Muscle layer of duodenum (tissue), 2 donors: ENCODE measurements at regions not wholly inside any gene's neighbourhood (a gene's known extent, or its start where the extent isn't known, plus 50 kb on each side); places are given as distances from the start of the nearest gene placed in this dataset.

Experiments used
- H3K27ac ChIP-seq: one replicate; pipeline ENCODE4 v1.7.0; 2013; ENCODE audit warnings: mild to moderate bottlenecking, low read length
- H3K27me3 ChIP-seq: one replicate; pipeline ENCODE4 v1.7.0; 2013; ENCODE audit warnings: low read depth, mild to moderate bottlenecking, control low read depth, low read length
- H3K36me3 ChIP-seq, 2 donors: one replicate each; pipeline ENCODE4 v1.7.0; 2013; ENCODE audit warnings: low read length in 2 of 2, control low read depth in 1 of 2, mild to moderate bottlenecking in 1 of 2; ENCODE audit not compliant: insufficient read depth in 2 of 2, control insufficient read depth in 1 of 2
- H3K4me1 ChIP-seq, 2 donors: one replicate each; pipeline ENCODE4 v1.7.0; 2013; ENCODE audit warnings: low read length in 2 of 2, mild to moderate bottlenecking in 2 of 2, control low read depth in 1 of 2, moderate library complexity in 1 of 2; ENCODE audit not compliant: insufficient read depth in 2 of 2, control insufficient read depth in 1 of 2
- H3K4me3 ChIP-seq, 2 donors: one replicate each; pipeline ENCODE4 v1.7.0; 2013; ENCODE audit warnings: low read length in 2 of 2, low read depth in 1 of 2, mild to moderate bottlenecking in 1 of 2
- H3K9me3 ChIP-seq, 2 donors: one replicate each; pipeline ENCODE4 v1.7.0; 2013; ENCODE audit warnings: low read length in 2 of 2, control low read depth in 1 of 2, mild to moderate bottlenecking in 1 of 2; ENCODE audit not compliant: control insufficient read depth in 1 of 2
- donor health status: healthy.

- Histone ChIP-seq H3K27ac (no peak overlapping the region), H3K9me3 (no peaks in the 10 kb centered on the region), H3K27me3 (no peaks in the 10 kb centered on the region), H3K36me3 (no peaks in the 10 kb centered on the region), H3K4me1 (peaks cover 0 to 4% of the 10 kb centered on the region in 2 donors), H3K4me3 (peak overlapping the region; percentile 49 to 59)
These were observed 562.6 kb upstream of the ADGRL2 start for GRCh38 chr1:81238129-81238528.

- H3K9me3 ChIP-seq = no peaks in the 10 kb centered on the region
- no peaks in the 10 kb centered on the region for H3K27me3 ChIP-seq
- H3K4me3 ChIP-seq = peak overlapping the region; percentile 49 to 59
- H3K27ac ChIP-seq = no peak overlapping the region
- H3K4me1 ChIP-seq = peaks cover 0 to 4% of the 10 kb centered on the region in 2 donors
- H3K36me3 ChIP-seq = no peaks in the 10 kb centered on the region
These were observed 563.2 kb upstream of the ADGRL2 start for GRCh38 chr1:81237473-81238089.

GRCh38 chr1:81234237-81234636 is 566.5 kb upstream of the ADGRL2 start:
- Histone ChIP-seq H3K4me3 (no peak overlapping the region), H3K36me3 (no peaks in the 10 kb centered on the region), H3K27ac (no peak overlapping the region), H3K27me3 (no peaks in the 10 kb centered on the region), H3K9me3 (no peaks in the 10 kb centered on the region), H3K4me1 (peaks cover 0 to 4% of the 10 kb centered on the region in 2 donors)

GRCh38 chr1:81233591-81233990 is 567.1 kb upstream of the ADGRL2 start:
- Histone ChIP-seq H3K9me3 (no peaks in the 10 kb centered on the region), H3K27me3 (no peaks in the 10 kb centered on the region), H3K4me1 (peaks cover 0 to 4% of the 10 kb centered on the region in 2 donors), H3K4me3 (no peak overlapping the region), H3K36me3 (no peaks in the 10 kb centered on the region), H3K27ac (no peak overlapping the region)

GRCh38 chr1:81232420-81232819 is 568.3 kb upstream of the ADGRL2 start:
- Histone ChIP-seq H3K9me3 (no peaks in the 10 kb centered on the region), H3K27me3 (no peaks in the 10 kb centered on the region), H3K4me1 (peaks cover 0 to under 1% of the 10 kb centered on the region in 2 donors), H3K36me3 (no peaks in the 10 kb centered on the region), H3K4me3 (no peak overlapping the region), H3K27ac (no peak overlapping the region)

GRCh38 chr1:81231729-81232038 is 569.0 kb upstream of the ADGRL2 start:
- H3K36me3 ChIP-seq = no peaks in the 10 kb centered on the region

GRCh38 chr1:81230983-81231728 is 569.6 kb upstream of the ADGRL2 start:
- no peaks in the 10 kb centered on the region for H3K27me3 ChIP-seq

More at GRCh38 chr1:81231729-81232038, 569.0 kb upstream of the ADGRL2 start:
- Histone ChIP-seq H3K4me1 (no peaks in the 10 kb centered on the region), H3K27ac (no peak overlapping the region), H3K27me3 (no peaks in the 10 kb centered on the region), H3K9me3 (no peaks in the 10 kb centered on the region), H3K4me3 (no peak overlapping the region)

GRCh38 chr1:81228926-81229325 is 571.8 kb upstream of the ADGRL2 start:
- Histone ChIP-seq H3K27ac (no peak overlapping the region), H3K36me3 (no peaks in the 10 kb centered on the region), H3K4me3 (no peak overlapping the region), H3K4me1 (no peaks in the 10 kb centered on the region), H3K27me3 (no peaks in the 10 kb centered on the region), H3K9me3 (no peaks in the 10 kb centered on the region)

More at GRCh38 chr1:81230983-81231728, 569.6 kb upstream of the ADGRL2 start:
- Histone ChIP-seq H3K4me3 (no peak overlapping the region), H3K27ac (no peak overlapping the region), H3K9me3 (no peaks in the 10 kb centered on the region), H3K36me3 (no peaks in the 10 kb centered on the region), H3K4me1 (no peaks in the 10 kb centered on the region)

- Histone ChIP-seq H3K4me3 (no peak overlapping the region), H3K36me3 (no peaks in the 10 kb centered on the region), H3K4me1 (no peaks in the 10 kb centered on the region), H3K27me3 (no peaks in the 10 kb centered on the region), H3K27ac (no peak overlapping the region), H3K9me3 (no peaks in the 10 kb centered on the region)
These were observed 574.2 kb upstream of the ADGRL2 start for GRCh38 chr1:81226603-81226928.

GRCh38 chr1:81225789-81226602 is 574.7 kb upstream of the ADGRL2 start:
- Histone ChIP-seq H3K27ac (no peak overlapping the region), H3K4me3 (no peak overlapping the region), H3K36me3 (no peaks in the 10 kb centered on the region), H3K27me3 (no peaks in the 10 kb centered on the region), H3K4me1 (no peaks in the 10 kb centered on the region), H3K9me3 (no peaks in the 10 kb centered on the region)

GRCh38 chr1:81224222-81224621 is 576.5 kb upstream of the ADGRL2 start:
- H3K36me3 ChIP-seq = no peaks in the 10 kb centered on the region
- no peak overlapping the region for H3K27ac ChIP-seq
- no peaks in the 10 kb centered on the region for H3K4me1 ChIP-seq
- no peaks in the 10 kb centered on the region for H3K27me3 ChIP-seq
- H3K9me3 ChIP-seq = no peaks in the 10 kb centered on the region
- H3K4me3 ChIP-seq = no peak overlapping the region
